Esophagus squamous epithelium (tissue), 5 donors: ENCODE measurements at regions not wholly inside any gene's neighbourhood (a gene's known extent, or its start where the extent isn't known, plus 50 kb on each side); places are given as distances from the start of the nearest gene placed in this dataset.

Experiments used
- DNase-seq: peaks from one replicate; lab custom pipeline; 2025; lab: John Stamatoyannopoulos, UW
- H3K27ac ChIP-seq, 4 donors: fragments of 200-600 bp; sonication (generic); one replicate each; pipeline ENCODE4 v1.5.1; 2016 to 2019; ENCODE audit warnings: mild to moderate bottlenecking in 1 of 4
- H3K27me3 ChIP-seq, 4 donors: fragments of 200-600 bp; sonication (generic); 1 replicate in 3 of 4; 2 replicates in 1 of 4; pipeline versions ENCODE4 v1.5.1 to v1.6.0; 2017 to 2021; ENCODE audit warnings: antibody characterized with exemption in 1 of 4
- H3K36me3 ChIP-seq, 3 donors: fragments of 200-600 bp; sonication (generic); one replicate each; pipeline ENCODE4 v1.5.1; 2016 to 2019
- H3K4me1 ChIP-seq, 3 donors: fragments of 200-600 bp; sonication (generic); one replicate each; pipeline ENCODE4 v1.5.1; 2017 to 2019
- H3K4me3 ChIP-seq, 4 donors: fragments of 200-600 bp; sonication (generic); 1 replicate in 3 of 4; 2 replicates in 1 of 4; pipeline ENCODE4 v1.5.1; 2016 to 2019; ENCODE audit warnings: mild to moderate bottlenecking in 2 of 4, moderate library complexity in 1 of 4
- H3K9me3 ChIP-seq, 3 donors: fragments of 200-600 bp; sonication (generic); one replicate each; pipeline ENCODE4 v1.5.1; 2016 to 2019
- CTCF ChIP-seq, 6 experiments: fragments of 450-650 bp in 4 of 6; fragments of 200-600 bp in 2 of 6; sonication (generic) in 2 of 6; IDR thresholded peaks; one replicate each; pipeline ENCODE4 v1.5.1; 2016 to 2019; ENCODE audit warnings: antibody characterized with exemption in 6 of 6, mild to moderate bottlenecking in 4 of 6, moderate library complexity in 4 of 6
- POLR2A ChIP-seq, 4 donors: fragments of 450-650 bp; IDR thresholded peaks; one replicate each; pipeline ENCODE4 v1.6.1; 2017; ENCODE audit warnings: antibody characterized with exemption in 4 of 4, mild to moderate bottlenecking in 4 of 4, moderate library complexity in 3 of 4
- WGBS, 2 donors: methylation state at CpG; one replicate each; pipeline ENCODE4 v1.1.5; 2018; 5-methylcytosine and 5-hydroxymethylcytosine counted together
- intact Hi-C: fragments of 100-400 bp; cut with DNase I; formaldehyde crosslinking; loops from one replicate; pipeline ENCODE4 v1.15.0; 2022
- donor health status: DM: yes; HTN: yes; CAD: no.

GRCh38 chr3:168585544-168585943, 489.8 kb upstream of the GOLIM4 start:
- Histone ChIP-seq H3K27ac (no peak overlapping the region), H3K4me3 (no peak overlapping the region), H3K27me3 (no peaks in the 10 kb centered on the region), H3K9me3 (no peaks in the 10 kb centered on the region), H3K4me1 (no peaks in the 10 kb centered on the region), H3K36me3 (no peaks in the 10 kb centered on the region)
- TF ChIP-seq POLR2A (IDR thresholded peaks at IDR 0.05) (no peak), CTCF (IDR thresholded peaks at IDR 0.05) (no peak)
- intact Hi-C loops: no loop called here
- DNase-seq: no peak

- Histone ChIP-seq H3K9me3 (no peaks in the 10 kb centered on the region), H3K36me3 (no peaks in the 10 kb centered on the region), H3K4me3 (no peak overlapping the region), H3K27ac (no peak overlapping the region), H3K27me3 (no peaks in the 10 kb centered on the region), H3K4me1 (no peaks in the 10 kb centered on the region)
- TF ChIP-seq POLR2A (IDR thresholded peaks at IDR 0.05): no peak
- no peak for TF ChIP-seq CTCF (IDR thresholded peaks at IDR 0.05)
- DNase-seq: no peak
- WGBS, 2 donors: 54 to 56% methylated on average over 3 of the region's 3 CpGs
- intact Hi-C loops: no loop called here
These were observed 488.3 kb upstream of the GOLIM4 start for GRCh38 chr3:168583977-168584376.

- TF ChIP-seq POLR2A (IDR thresholded peaks at IDR 0.05): no peak
- TF ChIP-seq CTCF (IDR thresholded peaks at IDR 0.05): no peak
These were observed 486.8 kb upstream of the GOLIM4 start for GRCh38 chr3:168582503-168582902.

GRCh38 chr3:168581771-168582225, 486.1 kb upstream of the GOLIM4 start:
- TF ChIP-seq CTCF (IDR thresholded peaks at IDR 0.05) (no peak), POLR2A (IDR thresholded peaks at IDR 0.05) (no peak)
- H3K36me3 ChIP-seq: no peaks in the 10 kb centered on the region
- no peak for DNase-seq
- WGBS, 2 donors: 21 to 39% methylated on average over 2 of the region's 2 CpGs
- intact Hi-C loops: no loop called here
- H3K27ac ChIP-seq: no peak overlapping the region
- no peaks in the 10 kb centered on the region for H3K9me3 ChIP-seq
- no peaks in the 10 kb centered on the region for H3K4me1 ChIP-seq
- no peak overlapping the region for H3K4me3 ChIP-seq
- H3K27me3 ChIP-seq: no peaks in the 10 kb centered on the region

More at GRCh38 chr3:168582503-168582902, 486.8 kb upstream of the GOLIM4 start:
- DNase-seq: no peak
- Histone ChIP-seq H3K27ac (no peak overlapping the region), H3K27me3 (no peaks in the 10 kb centered on the region), H3K36me3 (no peaks in the 10 kb centered on the region), H3K4me1 (no peaks in the 10 kb centered on the region), H3K4me3 (no peak overlapping the region), H3K9me3 (no peaks in the 10 kb centered on the region)
- intact Hi-C loops: no loop called here

- Histone ChIP-seq H3K36me3 (no peaks in the 10 kb centered on the region), H3K4me3 (no peak overlapping the region), H3K27ac (no peak overlapping the region), H3K27me3 (no peaks in the 10 kb centered on the region), H3K4me1 (no peaks in the 10 kb centered on the region), H3K9me3 (no peaks in the 10 kb centered on the region)
- intact Hi-C loops: no loop called here
- no peak for DNase-seq
- 33 to 37% methylated on average over 1 of the region's 1 CpG for WGBS, 2 donors
- TF ChIP-seq CTCF (IDR thresholded peaks at IDR 0.05) (no peak), POLR2A (IDR thresholded peaks at IDR 0.05) (no peak)
These were observed 483.3 kb upstream of the GOLIM4 start for GRCh38 chr3:168579010-168579409.
